ENCODE measurements at regions not wholly inside any gene's neighbourhood (a gene's known extent, or its start where the extent isn't known, plus 50 kb on each side); places are given as distances from the start of the nearest gene placed in this dataset.
A peak's percentile ranks its signal among the peaks of the same experiment; 100 is the strongest.

DNA sequence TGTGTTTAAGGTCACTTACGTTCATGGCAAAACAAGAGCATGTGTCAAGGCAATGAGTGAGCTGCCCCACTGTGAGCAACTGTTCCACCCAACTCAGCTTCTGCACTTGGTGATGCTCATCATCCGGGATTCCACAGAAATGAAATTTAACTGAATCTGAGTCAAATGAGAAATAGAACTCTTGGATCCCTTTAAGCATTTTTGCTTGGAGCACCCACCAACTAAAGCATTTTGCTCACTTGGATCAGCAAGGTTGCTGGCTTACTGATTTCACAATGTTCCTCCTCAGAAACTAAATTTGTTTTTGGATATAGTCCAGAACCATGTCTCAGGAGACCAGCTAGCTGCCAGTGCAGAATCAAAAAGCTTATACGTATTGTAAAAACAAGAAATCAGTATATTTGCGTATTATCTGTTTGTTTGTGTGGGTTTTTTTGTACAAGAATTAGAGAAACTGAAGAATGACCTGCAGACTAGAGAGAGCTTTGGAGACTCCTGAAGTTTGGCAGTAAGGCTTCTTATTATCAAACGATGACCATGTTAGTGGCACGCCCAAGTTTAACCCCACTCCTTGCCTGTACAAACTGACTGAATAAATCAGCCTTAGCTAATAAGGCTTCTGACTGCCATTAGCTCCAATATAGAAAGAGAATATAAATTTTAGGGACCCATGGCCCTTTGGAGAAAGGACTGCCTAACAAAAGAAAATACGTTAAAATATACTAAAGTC, 153.8 kb upstream of the FST start:
- Histone ChIP-seq H3K27me3 (no peaks in the 10 kb centered on the region), H3K4me3 (no peak overlapping the region), H3K27ac (no peak overlapping the region), H4K20me1 (no peaks in the 10 kb centered on the region), H3K4me1 (peaks cover 0 to 4% (median 0%) of the 10 kb centered on the region in 10 experiments; a peak in 2 of 20 replicates), H3K9ac (no peak overlapping the region), H3K4me2 (no peak overlapping the region; a peak in 1 of 22 replicates), H3K9me3 (replicated peaks in 1 of 11) (no peaks in the 10 kb centered on the region), H3K36me3 (no peaks in the 10 kb centered on the region)
- TF ChIP-seq Cebpa-rat (IDR thresholded peaks at IDR 0.05) = no peak

DNA sequence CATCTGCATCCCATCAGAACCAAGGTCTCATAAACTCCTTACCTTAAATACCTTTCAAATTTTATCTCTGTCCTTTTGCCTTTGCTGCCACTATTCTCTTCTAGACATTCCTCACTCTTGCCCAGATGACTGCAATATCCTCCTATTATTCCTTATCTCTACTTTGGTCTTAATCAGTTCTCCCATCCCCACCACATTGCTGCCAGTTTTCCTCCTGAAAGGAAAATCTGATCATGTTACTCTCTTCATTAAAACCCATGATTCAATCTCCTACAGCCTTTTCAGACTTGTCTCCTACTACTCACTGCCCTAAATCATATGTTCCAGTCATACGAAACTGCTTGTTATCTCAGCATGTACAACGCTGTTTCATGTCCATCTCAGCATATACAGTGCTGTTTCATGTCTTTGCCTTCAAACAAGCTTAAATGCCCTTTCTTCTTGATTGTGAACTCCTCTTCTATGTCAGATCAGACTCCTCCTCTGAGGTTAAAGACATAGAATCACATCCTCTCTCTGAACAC, 152.6 kb upstream of the FST start:
- no peak overlapping the region for H3K27ac ChIP-seq

DNA sequence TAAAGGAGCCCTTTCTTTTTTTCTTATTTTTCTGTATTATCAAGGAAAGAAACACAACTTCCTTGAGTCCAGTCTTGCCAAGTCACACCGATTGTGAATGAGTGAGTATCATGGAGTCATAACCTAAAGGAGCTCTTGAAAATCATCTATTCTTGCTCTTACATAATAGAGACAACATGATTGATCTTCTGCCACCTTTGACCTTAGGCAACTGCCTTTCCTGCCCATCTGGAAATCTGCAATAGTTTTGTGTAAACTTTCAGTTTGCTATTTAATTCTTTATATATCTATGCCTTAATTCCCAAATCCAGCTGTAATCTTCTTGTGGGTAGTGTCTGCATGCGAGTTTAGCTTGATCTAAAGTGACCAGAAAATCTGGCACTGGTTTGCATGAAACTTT, 149.9 kb upstream of the FST start:
- Histone ChIP-seq H3K4me2 (no peak overlapping the region), H3K4me1 (peaks cover 0 to 16% (median 0%) of the 10 kb centered on the region in 10 experiments; a peak in 7 of 20 replicates), H3K27ac (no peak overlapping the region), H3K9me3 (replicated peaks in 1 of 11) (no peaks in the 10 kb centered on the region), H4K20me1 (no peaks in the 10 kb centered on the region), H3K9ac (no peak overlapping the region), H3K27me3 (no peaks in the 10 kb centered on the region), H3K4me3 (no peak overlapping the region), H3K36me3 (no peaks in the 10 kb centered on the region)
- no peak for TF ChIP-seq Cebpa-rat (IDR thresholded peaks at IDR 0.05)

More for the DNA sequence above, 152.6 kb upstream of the FST start:
- H3K4me3 ChIP-seq = no peak overlapping the region
- H3K9ac ChIP-seq = no peak overlapping the region
- H3K4me2 ChIP-seq = no peak overlapping the region
- no peak for TF ChIP-seq Cebpa-rat (IDR thresholded peaks at IDR 0.05)
- H3K9me3 ChIP-seq (replicated peaks in 1 of 11) = no peaks in the 10 kb centered on the region
- H3K4me1 ChIP-seq = peaks cover 0 to 4% (median 0%) of the 10 kb centered on the region in 10 experiments; a peak in 2 of 20 replicates
- no peaks in the 10 kb centered on the region for H4K20me1 ChIP-seq
- H3K27me3 ChIP-seq = no peaks in the 10 kb centered on the region
- H3K36me3 ChIP-seq = no peaks in the 10 kb centered on the region

GRCh38 chr5:53331463-53331862, 149.0 kb upstream of the FST start:
- H4K20me1 ChIP-seq = no peaks in the 10 kb centered on the region
- no peak overlapping the region for H3K4me3 ChIP-seq
- H3K4me1 ChIP-seq = peaks cover 0 to 17% (median 0%) of the 10 kb centered on the region in 10 experiments; a peak in 7 of 20 replicates
- no peak overlapping the region for H3K27ac ChIP-seq
- TF ChIP-seq Cebpa-rat (IDR thresholded peaks at IDR 0.05) = no peak
- no peaks in the 10 kb centered on the region for H3K27me3 ChIP-seq
- H3K36me3 ChIP-seq = no peaks in the 10 kb centered on the region
- H3K9ac ChIP-seq = no peak overlapping the region
- no peaks in the 10 kb centered on the region for H3K9me3 ChIP-seq (replicated peaks in 1 of 11)
- no peak overlapping the region for H3K4me2 ChIP-seq

- H3K4me3 ChIP-seq = no peak overlapping the region
- H3K4me2 ChIP-seq = no peak overlapping the region
- TF ChIP-seq Cebpa-rat (IDR thresholded peaks at IDR 0.05) = no peak
- no peaks in the 10 kb centered on the region for H3K27me3 ChIP-seq
- no peak overlapping the region for H3K27ac ChIP-seq
- no peak overlapping the region for H3K9ac ChIP-seq
- peaks cover 0 to 17% (median 0%) of the 10 kb centered on the region in 10 experiments; a peak in 6 of 20 replicates for H3K4me1 ChIP-seq
- no peaks in the 10 kb centered on the region for H4K20me1 ChIP-seq
- no peaks in the 10 kb centered on the region for H3K36me3 ChIP-seq
- no peaks in the 10 kb centered on the region for H3K9me3 ChIP-seq (replicated peaks in 1 of 11)
Measured at GRCh38 chr5:53333160-53333559, 147.3 kb upstream of the FST start.

DNA sequence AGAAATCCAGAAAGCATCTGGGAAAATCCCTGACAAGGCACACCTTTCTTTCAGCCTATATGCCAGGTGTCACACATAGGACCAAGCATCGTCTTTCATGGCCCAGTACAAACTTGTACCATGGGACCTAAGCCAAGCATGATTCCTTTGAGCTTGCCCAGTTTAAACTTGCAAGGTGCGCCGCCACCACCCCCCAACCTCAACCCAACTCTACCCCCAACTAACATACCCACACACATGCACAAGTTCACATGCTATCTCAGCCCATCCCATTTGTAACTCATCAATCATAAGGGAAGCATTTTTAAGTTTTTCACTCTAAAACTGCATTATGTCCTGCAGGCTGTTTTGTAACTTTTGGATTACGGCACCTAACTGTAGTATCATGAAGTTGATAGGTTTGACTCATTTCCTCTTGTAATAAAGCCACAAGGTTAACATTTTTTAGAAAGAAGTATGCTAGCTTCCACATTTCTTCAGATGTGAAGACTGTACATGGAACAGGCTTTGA, 145.9 kb upstream of the FST start:
- H3K27ac ChIP-seq = no peak overlapping the region
- H3K4me1 ChIP-seq = peaks cover 0 to 17% (median 0%) of the 10 kb centered on the region in 10 experiments; a peak in 6 of 20 replicates
- H3K36me3 ChIP-seq = no peaks in the 10 kb centered on the region
- no peaks in the 10 kb centered on the region for H4K20me1 ChIP-seq
- H3K9ac ChIP-seq = no peak overlapping the region
- no peaks in the 10 kb centered on the region for H3K9me3 ChIP-seq (replicated peaks in 1 of 11)
- H3K4me2 ChIP-seq = peak overlapping the region in 3 of 11 experiments; percentile 22 to 52 (median 36); a peak in 5 of 22 replicates
- no peak for TF ChIP-seq Cebpa-rat (IDR thresholded peaks at IDR 0.05)
- no peak overlapping the region for H3K4me3 ChIP-seq
- H3K27me3 ChIP-seq = no peaks in the 10 kb centered on the region

GRCh38 chr5:53335115-53335514, 145.3 kb upstream of the FST start:
- H3K36me3 ChIP-seq = no peaks in the 10 kb centered on the region
- no peak overlapping the region for H3K9ac ChIP-seq
- no peak overlapping the region for H3K4me3 ChIP-seq
- H3K27me3 ChIP-seq = no peaks in the 10 kb centered on the region
- no peaks in the 10 kb centered on the region for H4K20me1 ChIP-seq
- H3K9me3 ChIP-seq (replicated peaks in 1 of 11) = no peaks in the 10 kb centered on the region
- H3K4me2 ChIP-seq = peak overlapping the region in 2 of 11 experiments; percentile 36 to 52; a peak in 3 of 22 replicates
- H3K27ac ChIP-seq = no peak overlapping the region
- peaks cover 0 to 17% (median 0%) of the 10 kb centered on the region in 10 experiments; a peak in 6 of 20 replicates for H3K4me1 ChIP-seq
- no peak for TF ChIP-seq Cebpa-rat (IDR thresholded peaks at IDR 0.05)

DNA sequence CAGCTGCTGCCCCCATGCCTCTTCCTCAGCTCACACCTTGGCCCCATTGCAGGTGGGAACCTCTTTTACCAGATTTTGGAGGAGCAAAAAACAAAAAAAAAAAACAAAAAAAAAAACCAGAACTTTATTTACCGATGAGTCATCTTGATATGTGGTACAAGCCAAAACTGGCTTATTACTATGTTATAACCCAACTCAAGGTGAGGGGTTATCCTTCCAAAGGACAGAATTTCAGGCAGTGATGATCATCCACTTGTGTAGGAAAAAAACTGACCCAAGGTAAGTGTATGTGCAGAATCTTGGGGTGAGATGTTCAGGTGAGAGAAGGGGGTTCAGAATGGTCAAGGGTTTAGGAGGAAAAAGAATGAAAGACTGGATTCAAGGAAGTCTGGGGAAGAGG, 142.6 kb upstream of the FST start:
- Histone ChIP-seq H3K9ac (no peak overlapping the region), H4K20me1 (no peaks in the 10 kb centered on the region), H3K27ac (no peak overlapping the region), H3K4me2 (no peak overlapping the region), H3K4me3 (no peak overlapping the region), H3K4me1 (peaks cover 0 to 17% (median 0%) of the 10 kb centered on the region in 10 experiments; a peak in 6 of 20 replicates), H3K27me3 (no peaks in the 10 kb centered on the region), H3K9me3 (replicated peaks in 1 of 11) (no peaks in the 10 kb centered on the region), H3K36me3 (no peaks in the 10 kb centered on the region)
- TF ChIP-seq Cebpa-rat (IDR thresholded peaks at IDR 0.05) = no peak

GRCh38 chr5:53338971-53339370, 141.5 kb upstream of the FST start:
- Histone ChIP-seq H3K4me3 (no peak overlapping the region), H4K20me1 (no peaks in the 10 kb centered on the region)
- TF ChIP-seq Cebpa-rat (IDR thresholded peaks at IDR 0.05) = no peak

More at GRCh38 chr5:53338971-53339370, 141.5 kb upstream of the FST start:
- Histone ChIP-seq H3K9me3 (replicated peaks in 1 of 11) (peaks cover 0 to 7% (median 4%) of the 10 kb centered on the region in 11 experiments; a peak in 9 of 22 replicates), H3K9ac (no peak overlapping the region), H3K27me3 (no peaks in the 10 kb centered on the region), H3K36me3 (no peaks in the 10 kb centered on the region), H3K4me1 (peaks cover 0 to 16% (median 0%) of the 10 kb centered on the region in 10 experiments; a peak in 6 of 20 replicates), H3K27ac (no peak overlapping the region), H3K4me2 (no peak overlapping the region)
